ENCODE measurements at regions not wholly inside any gene's neighbourhood (a gene's known extent, or its start where the extent isn't known, plus 50 kb on each side); places are given as distances from the start of the nearest gene placed in this dataset.

GRCh38 chr11:43589601-43590250 is 90.8 kb upstream of the HSD17B12 start:
- no peaks in the 10 kb centered on the region for H3K9me3 ChIP-seq

GRCh38 chr11:43601511-43601910 is 79.0 kb upstream of the HSD17B12 start:
- H3K27me3 ChIP-seq (ENCODE audit: insufficient read depth in 3 of 3, low read length in 2 of 3): peaks cover 0 to 12% (median 3%) of the 10 kb centered on the region in 3 donors
- no peak for DNase-seq
- H3K4me3 ChIP-seq: no peak overlapping the region
- H3K27ac ChIP-seq: no peak overlapping the region
- no peaks in the 10 kb centered on the region for H3K9me3 ChIP-seq
- no peak for TF ChIP-seq CTCF (IDR thresholded peaks at IDR 0.05)
- WGBS, 3 donors: 8 to 19% (median 14%) methylated on average over 1 of the region's 1 CpG
- intact Hi-C loops (cut with DNase I): no loop called here
- no peaks in the 10 kb centered on the region for H3K4me1 ChIP-seq
- no peaks in the 10 kb centered on the region for H3K36me3 ChIP-seq (ENCODE audit: insufficient read depth in 1 of 2, low read depth in 1 of 2)
- ATAC-seq: no peak

More at GRCh38 chr11:43589601-43590250, 90.8 kb upstream of the HSD17B12 start:
- Histone ChIP-seq H3K4me1 (no peaks in the 10 kb centered on the region), H3K27ac (no peak overlapping the region), H3K27me3 (ENCODE audit: insufficient read depth in 3 of 3, low read length in 2 of 3) (peaks cover 2 to 20% (median 2%) of the 10 kb centered on the region in 3 donors), H3K36me3 (ENCODE audit: insufficient read depth in 1 of 2, low read depth in 1 of 2) (no peaks in the 10 kb centered on the region), H3K4me3 (no peak overlapping the region)
- ATAC-seq: no peak
- no peak for TF ChIP-seq CTCF (IDR thresholded peaks at IDR 0.05)
- intact Hi-C loops (cut with DNase I): no loop called here
- 74 to 78% (median 78%) methylated on average over 5 of the region's 5 CpGs for WGBS, 3 donors
- no peak for DNase-seq

GRCh38 chr11:43602670-43603069 is 77.9 kb upstream of the HSD17B12 start:
- no peak overlapping the region for H3K27ac ChIP-seq
- ATAC-seq (no peak), DNase-seq (no peak)
- no peak overlapping the region for H3K4me3 ChIP-seq
- intact Hi-C loops (cut with DNase I): no loop called here
- no peak for TF ChIP-seq CTCF (IDR thresholded peaks at IDR 0.05)
- H3K9me3 ChIP-seq: no peaks in the 10 kb centered on the region
- peaks cover 0 to 11% (median 3%) of the 10 kb centered on the region in 3 donors for H3K27me3 ChIP-seq (ENCODE audit: insufficient read depth in 3 of 3, low read length in 2 of 3)
- H3K4me1 ChIP-seq: no peaks in the 10 kb centered on the region
- no peaks in the 10 kb centered on the region for H3K36me3 ChIP-seq (ENCODE audit: insufficient read depth in 1 of 2, low read depth in 1 of 2)
- 84 to 99% (median 90%) methylated on average over 2 of the region's 2 CpGs for WGBS, 3 donors

- Histone ChIP-seq H3K27me3 (ENCODE audit: insufficient read depth in 3 of 3, low read length in 2 of 3) (peaks cover 0 to 3% (median 2%) of the 10 kb centered on the region in 3 donors), H3K4me1 (no peaks in the 10 kb centered on the region), H3K4me3 (no peak overlapping the region), H3K27ac (no peak overlapping the region), H3K9me3 (no peaks in the 10 kb centered on the region), H3K36me3 (ENCODE audit: insufficient read depth in 1 of 2, low read depth in 1 of 2) (no peaks in the 10 kb centered on the region)
- WGBS, 3 donors: 66 to 76% (median 68%) methylated on average over 2 of the region's 2 CpGs
- no peak for TF ChIP-seq CTCF (IDR thresholded peaks at IDR 0.05)
- ATAC-seq (no peak), DNase-seq (no peak)
- intact Hi-C loops (cut with DNase I): no loop called here
Observed at GRCh38 chr11:43614214-43614613, 66.3 kb upstream of the HSD17B12 start.

All from psoas muscle (tissue), 7 donors.